HG02970 (cell line): ENCODE measurements at regions not wholly inside any gene's neighbourhood (a gene's known extent, or its start where the extent isn't known, plus 50 kb on each side); places are given as distances from the start of the nearest gene placed in this dataset.

Experiments
- ATAC-seq: cut with Tn5 transposase; IDR thresholded peaks from one replicate; pipeline ENCODE4 v1.9.1; 2021; ENCODE audit warnings: mild to moderate bottlenecking, moderate library complexity, moderate number of reproducible peaks; ENCODE audit not compliant: unreplicated experiment, low FRiP score

GRCh38 chr14:36047912-36048311 is 128.6 kb downstream of the PTCSC3 start:
- no peak for ATAC-seq

GRCh38 chr14:36035675-36036074 is 140.8 kb downstream of the PTCSC3 start:
- no peak for ATAC-seq

GRCh38 chr14:36028665-36029064 is 147.9 kb downstream of the PTCSC3 start:
- ATAC-seq = no peak

- no peak for ATAC-seq
Observed at GRCh38 chr14:36028218-36028617, 148.3 kb downstream of the PTCSC3 start.

GRCh38 chr14:36027354-36027753 is 149.2 kb downstream of the PTCSC3 start:
- ATAC-seq = no peak

- no peak for ATAC-seq
Observed at GRCh38 chr14:36022765-36023410, 153.6 kb downstream of the PTCSC3 start.

GRCh38 chr14:36021591-36022320 is 154.8 kb downstream of the PTCSC3 start:
- ATAC-seq = no peak

- no peak for ATAC-seq
Observed at GRCh38 chr14:36021030-36021422, 155.5 kb downstream of the PTCSC3 start.

GRCh38 chr14:36020120-36021029 is 156.1 kb downstream of the PTCSC3 start:
- no peak for ATAC-seq

- no peak for ATAC-seq
Observed at GRCh38 chr14:36019126-36019525, 157.4 kb downstream of the PTCSC3 start.

- no peak for ATAC-seq
Observed at GRCh38 chr14:36014236-36014635, 162.3 kb downstream of the PTCSC3 start.

GRCh38 chr14:36013483-36013882 is 163.0 kb downstream of the PTCSC3 start:
- ATAC-seq = no peak

- ATAC-seq = no peak
Observed at GRCh38 chr14:36012621-36013020, 163.9 kb downstream of the PTCSC3 start.

- no peak for ATAC-seq
Observed at GRCh38 chr14:36009643-36010042, 166.9 kb downstream of the PTCSC3 start.

GRCh38 chr14:36006623-36007022 is 169.9 kb downstream of the PTCSC3 start:
- no peak for ATAC-seq

GRCh38 chr14:36005670-36006069 is 170.9 kb downstream of the PTCSC3 start:
- ATAC-seq = no peak

GRCh38 chr14:36001936-36002335 is 174.6 kb downstream of the PTCSC3 start:
- ATAC-seq = no peak

- ATAC-seq = no peak
Observed at GRCh38 chr14:35999294-35999693, 173.2 kb downstream of the BRMS1L start.

GRCh38 chr14:35998303-35998702 is 172.2 kb downstream of the BRMS1L start:
- ATAC-seq = no peak

GRCh38 chr14:35993684-35993960 is 167.5 kb downstream of the BRMS1L start:
- no peak for ATAC-seq
